Panc1 (cell line): ENCODE measurements at regions not wholly inside any gene's neighbourhood (a gene's known extent, or its start where the extent isn't known, plus 50 kb on each side); places are given as distances from the start of the nearest gene placed in this dataset.

Experiments used
- CTCF ChIP-seq: fragments of 450-650 bp; IDR thresholded peaks from 2 replicates; pipeline ENCODE4 v1.5.1; 2017; ENCODE audit warnings: mild to moderate bottlenecking
- POLR2AphosphoS5 ChIP-seq: IDR thresholded peaks from 2 replicates; pipeline ENCODE4 v1.6.1; 2012; ENCODE audit warnings: mild to moderate bottlenecking, low read depth, low read length, moderate library complexity
- REST ChIP-seq, 2 experiments: IDR thresholded peaks; 2 replicates each; pipeline ENCODE4 v1.6.1; 2011 to 2012; ENCODE audit warnings: low read depth in 2 of 2, control low read depth in 1 of 2, low read length in 1 of 2, mild to moderate bottlenecking in 1 of 2, moderate library complexity in 1 of 2; ENCODE audit not compliant: insufficient read depth in 1 of 2
- SIN3A ChIP-seq: IDR thresholded peaks from 2 replicates; pipeline ENCODE4 v1.6.1; 2012; ENCODE audit warnings: low read depth, mild to moderate bottlenecking, low read length, moderate library complexity, borderline replicate concordance; ENCODE audit not compliant: insufficient read depth
- TCF7L2 ChIP-seq: IDR thresholded peaks from 2 replicates; pipeline ENCODE4 v1.6.1; 2011; ENCODE audit warnings: mild to moderate bottlenecking, low read depth, low read length, inconsistent platforms

- no peak for TF ChIP-seq CTCF
- no peak for TF ChIP-seq REST (IDR thresholded peaks at IDR 0.05; ENCODE audit: insufficient read depth in 1 of 2, low read depth in 2 of 2, low read length in 1 of 2)
- no peak for TF ChIP-seq TCF7L2
- no peak for TF ChIP-seq POLR2AphosphoS5
- no peak for TF ChIP-seq SIN3A
Observed at GRCh38 chr1:113246929-113247328, 143.4 kb upstream of the MAGI3 start.
